ENCODE measurements at regions not wholly inside any gene's neighbourhood (a gene's known extent, or its start where the extent isn't known, plus 50 kb on each side); places are given as distances from the start of the nearest gene placed in this dataset.

DNA sequence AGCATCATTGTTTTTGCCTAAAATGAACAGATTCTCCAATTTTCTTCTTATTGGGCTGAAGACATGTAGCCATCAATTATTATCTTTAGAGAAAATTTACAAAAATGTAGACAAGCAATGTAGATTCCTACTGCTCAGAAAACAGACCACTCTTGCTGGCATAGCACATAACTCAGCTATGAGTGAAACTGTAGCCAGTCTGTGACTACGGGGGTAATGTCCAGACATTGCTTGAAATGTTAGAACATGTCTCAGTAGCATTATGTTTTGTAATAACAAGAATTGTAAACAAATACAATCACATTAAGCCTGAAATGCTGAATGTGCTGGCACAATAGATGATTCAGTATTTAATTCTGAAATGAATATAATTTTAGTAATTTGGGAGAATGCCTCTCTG lies 265.7 kb upstream of the KCNJ16 start:
- Mint-ChIP-seq H3K27me3 (no peaks in the 10 kb centered on the region), H3K9me3 (no peaks in the 10 kb centered on the region), H3K4me1 (no peaks in the 10 kb centered on the region), H3K27ac (no peak overlapping the region), H3K36me3 (no peaks in the 10 kb centered on the region), H3K4me3 (no peak overlapping the region)
- ATAC-seq, result no peak

DNA sequence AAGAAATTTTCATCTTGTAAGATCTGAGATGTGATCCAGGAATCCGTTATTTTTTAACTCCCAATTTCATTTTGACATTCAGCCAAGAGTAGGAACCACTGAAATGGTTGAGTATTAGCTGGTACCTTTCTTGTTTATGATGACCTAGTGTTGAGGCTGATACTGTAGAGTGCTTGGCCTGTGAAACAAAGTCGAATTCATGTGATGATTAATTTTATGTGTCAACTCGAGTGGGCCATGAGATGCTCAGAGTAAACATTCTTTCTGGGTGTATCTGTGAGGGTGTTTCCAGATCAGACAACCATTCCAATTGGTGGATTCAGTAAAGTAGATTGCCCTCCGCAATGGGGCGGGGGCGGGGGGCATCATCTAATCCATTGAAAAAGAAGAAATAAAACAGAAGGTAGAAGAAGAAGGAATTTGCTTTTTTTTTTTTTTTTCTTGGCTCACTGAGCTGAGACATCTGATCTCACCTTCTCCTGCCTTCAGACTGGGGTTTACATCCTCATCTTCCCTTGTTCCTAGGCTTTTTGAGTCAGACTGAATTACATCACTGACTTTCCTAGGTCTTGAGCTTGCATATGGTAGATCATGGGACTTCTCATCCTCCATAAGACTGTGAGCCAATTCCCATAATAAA lies 264.6 kb upstream of the KCNJ16 start:
- no peaks in the 10 kb centered on the region for H3K36me3 Mint-ChIP-seq
- no peaks in the 10 kb centered on the region for H3K4me1 Mint-ChIP-seq
- H3K27ac Mint-ChIP-seq, result no peak overlapping the region
- ATAC-seq, result no peak
- H3K4me3 Mint-ChIP-seq, result no peak overlapping the region
- H3K9me3 Mint-ChIP-seq, result no peaks in the 10 kb centered on the region
- H3K27me3 Mint-ChIP-seq, result no peaks in the 10 kb centered on the region

DNA sequence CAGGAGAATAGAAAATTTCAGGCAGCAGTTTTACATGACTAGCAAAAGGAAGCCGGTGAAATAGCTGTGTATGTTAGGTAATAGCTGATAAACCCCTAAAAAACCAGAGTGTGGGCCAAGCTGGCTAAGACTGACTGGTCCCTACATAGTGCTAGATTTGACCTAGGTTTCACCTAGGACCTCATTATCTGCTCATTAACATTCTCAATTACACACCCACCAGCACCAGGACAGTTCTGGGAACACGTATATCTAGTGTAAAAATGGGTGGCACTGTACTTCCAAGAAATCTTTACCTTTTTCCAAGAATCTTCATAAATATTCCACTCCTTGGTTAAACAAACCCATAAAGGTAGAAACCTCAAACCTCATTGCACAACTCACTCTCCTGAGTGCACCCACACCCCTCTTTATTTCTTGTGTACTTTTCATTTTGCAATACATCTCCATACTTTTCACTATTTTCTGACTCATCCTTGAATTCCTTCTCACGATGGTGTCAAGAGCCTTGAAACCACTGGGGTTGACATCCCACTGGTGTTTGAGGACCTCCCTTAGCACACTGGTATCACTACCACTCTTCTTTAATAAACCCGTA lies 262.7 kb upstream of the KCNJ16 start:
- ATAC-seq, result no peak
- H3K36me3 Mint-ChIP-seq, result no peaks in the 10 kb centered on the region
- H3K4me3 Mint-ChIP-seq, result no peak overlapping the region
- H3K9me3 Mint-ChIP-seq, result no peaks in the 10 kb centered on the region
- H3K27ac Mint-ChIP-seq, result no peak overlapping the region
- no peaks in the 10 kb centered on the region for H3K4me1 Mint-ChIP-seq
- H3K27me3 Mint-ChIP-seq, result no peaks in the 10 kb centered on the region

DNA sequence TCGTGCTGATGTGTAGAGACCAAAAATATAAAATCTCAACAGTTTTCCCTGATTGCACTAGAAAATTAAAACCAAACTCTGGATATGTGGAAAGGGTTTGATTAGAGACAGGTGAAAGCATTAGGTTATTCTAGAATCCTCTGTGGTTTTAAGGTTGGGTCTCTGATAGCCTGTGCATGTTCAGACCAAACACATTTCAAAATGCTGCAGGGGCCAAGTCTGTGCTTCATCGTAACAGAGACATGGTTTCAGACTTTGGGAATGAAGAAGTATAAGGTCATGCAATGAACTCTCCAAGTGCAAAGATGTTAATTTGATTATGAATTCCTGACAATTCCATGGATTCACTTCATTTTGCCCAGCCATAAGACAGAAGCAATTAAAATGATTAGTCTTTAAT lies 261.0 kb upstream of the KCNJ16 start:
- no peak overlapping the region for H3K27ac Mint-ChIP-seq
- no peaks in the 10 kb centered on the region for H3K27me3 Mint-ChIP-seq
- no peak overlapping the region for H3K4me3 Mint-ChIP-seq
- H3K4me1 Mint-ChIP-seq, result no peaks in the 10 kb centered on the region
- no peaks in the 10 kb centered on the region for H3K9me3 Mint-ChIP-seq
- ATAC-seq, result no peak
- H3K36me3 Mint-ChIP-seq, result no peaks in the 10 kb centered on the region

DNA sequence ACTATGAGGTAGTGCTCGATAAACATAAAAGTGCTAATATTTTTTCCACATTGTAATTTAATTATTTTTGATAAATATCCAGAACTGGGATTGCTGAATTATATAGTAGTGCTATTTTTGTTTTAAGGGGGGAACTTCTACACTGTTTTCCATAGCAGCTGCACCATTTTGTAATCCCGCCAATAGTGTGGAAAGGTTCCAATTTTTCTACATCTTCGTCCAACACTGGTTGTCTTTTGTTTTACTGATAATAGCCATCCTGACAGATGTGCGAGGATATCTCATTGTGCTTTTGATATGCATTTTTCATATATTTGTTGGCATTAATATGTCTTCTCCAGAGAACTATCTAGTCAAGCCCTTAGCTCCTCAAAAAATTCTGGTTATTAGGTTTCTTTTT lies 259.6 kb upstream of the KCNJ16 start:
- Mint-ChIP-seq H3K36me3 (no peaks in the 10 kb centered on the region), H3K27ac (no peak overlapping the region), H3K4me3 (no peak overlapping the region), H3K4me1 (no peaks in the 10 kb centered on the region), H3K27me3 (no peaks in the 10 kb centered on the region), H3K9me3 (no peaks in the 10 kb centered on the region)
- ATAC-seq, result no peak

DNA sequence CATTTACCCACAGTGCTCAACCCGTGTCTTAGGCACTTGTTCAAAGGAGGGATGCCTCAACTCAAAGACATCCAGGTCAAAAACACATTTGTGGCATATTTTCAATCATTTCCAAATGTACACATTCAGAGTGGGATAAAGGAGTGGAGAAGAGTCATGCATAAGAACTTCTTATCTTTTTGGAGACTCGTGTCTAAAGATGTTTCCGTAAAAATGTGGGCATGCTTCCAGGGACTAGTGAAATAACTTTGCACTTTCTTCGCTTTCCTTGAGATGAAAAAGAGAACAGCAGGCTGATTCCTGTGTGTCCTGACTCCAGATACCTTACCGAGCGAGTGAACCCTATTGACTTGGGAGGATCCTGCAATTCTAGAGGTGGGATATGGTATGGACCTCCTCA lies 256.6 kb upstream of the KCNJ16 start:
- no peak overlapping the region for H3K27ac Mint-ChIP-seq
- no peak overlapping the region for H3K4me3 Mint-ChIP-seq
- H3K4me1 Mint-ChIP-seq, result no peaks in the 10 kb centered on the region
- no peak for ATAC-seq
- no peaks in the 10 kb centered on the region for H3K9me3 Mint-ChIP-seq
- no peaks in the 10 kb centered on the region for H3K27me3 Mint-ChIP-seq
- H3K36me3 Mint-ChIP-seq, result no peaks in the 10 kb centered on the region

DNA sequence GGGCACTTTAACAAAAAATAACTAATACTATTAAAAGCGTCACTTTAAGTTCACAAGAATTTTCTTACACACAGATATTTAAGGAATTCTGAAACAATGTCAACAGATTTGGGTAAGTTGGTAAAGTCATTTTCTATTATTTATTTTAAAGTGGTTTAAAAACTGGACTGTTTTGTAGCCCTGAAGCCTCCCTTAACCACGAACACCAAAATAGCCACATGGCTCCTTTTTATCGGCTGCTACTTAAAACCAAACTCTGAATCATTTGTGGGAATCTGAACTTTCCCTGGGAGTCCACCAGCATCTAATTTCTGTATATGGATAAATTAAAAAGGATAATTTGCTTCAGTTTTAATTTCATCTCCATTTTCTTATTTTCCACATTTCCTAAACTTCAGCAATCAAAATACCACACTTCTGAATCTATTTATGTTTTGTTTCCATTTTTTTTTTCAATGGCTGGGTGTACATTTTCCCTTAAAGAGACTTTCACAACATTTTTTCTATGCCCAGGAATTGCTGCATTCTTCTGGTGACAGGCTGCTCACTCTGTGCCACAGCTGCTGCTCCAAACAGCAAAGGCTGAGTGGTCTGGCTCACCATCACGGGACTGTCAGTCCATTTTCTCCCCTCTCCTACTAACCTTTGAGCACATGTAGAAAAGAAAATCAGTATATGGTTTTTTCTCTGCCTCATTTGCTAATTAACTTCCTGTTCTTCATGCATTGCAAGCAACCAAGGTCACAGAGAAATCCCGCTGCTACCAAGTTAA lies 255.5 kb upstream of the KCNJ16 start:
- no peak overlapping the region for H3K4me3 Mint-ChIP-seq
- H3K27me3 Mint-ChIP-seq, result no peaks in the 10 kb centered on the region
- H3K4me1 Mint-ChIP-seq, result no peaks in the 10 kb centered on the region
- H3K27ac Mint-ChIP-seq, result no peak overlapping the region
- H3K36me3 Mint-ChIP-seq, result no peaks in the 10 kb centered on the region
- no peaks in the 10 kb centered on the region for H3K9me3 Mint-ChIP-seq
- no peak for ATAC-seq

DNA sequence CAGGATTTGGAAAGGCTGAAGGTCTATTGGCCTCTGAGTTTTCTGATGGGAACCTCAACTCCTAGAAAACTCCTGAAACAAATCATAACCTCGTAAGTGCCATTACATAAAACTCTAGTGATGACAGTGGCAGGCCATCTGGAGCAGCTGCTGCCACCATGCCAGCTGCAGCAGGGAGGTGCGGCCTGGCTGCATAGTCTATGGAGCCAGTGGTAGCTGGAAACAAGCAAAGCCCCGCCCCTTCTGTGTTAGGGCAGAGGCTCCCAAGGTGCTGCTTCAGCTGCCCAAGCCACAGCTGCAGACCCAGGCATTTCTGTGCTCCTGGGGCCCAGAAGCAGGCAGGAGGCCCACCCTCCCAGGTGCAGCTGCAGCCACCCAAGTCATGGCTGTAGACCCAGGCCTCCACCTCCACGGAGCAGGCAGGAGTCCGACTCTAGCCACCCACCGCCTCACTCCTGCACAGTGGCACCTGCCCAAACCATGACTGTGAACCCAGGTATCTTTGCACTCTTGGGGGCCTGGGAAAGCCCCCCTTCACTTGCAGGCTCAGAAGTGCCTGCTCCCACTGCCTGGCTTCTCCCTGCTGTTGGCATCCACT lies 254.1 kb upstream of the KCNJ16 start:
- H3K4me1 Mint-ChIP-seq, result no peaks in the 10 kb centered on the region
- H3K36me3 Mint-ChIP-seq, result no peaks in the 10 kb centered on the region
- no peak overlapping the region for H3K27ac Mint-ChIP-seq
- peaks cover 3% of the 10 kb centered on the region for H3K9me3 Mint-ChIP-seq
- no peak overlapping the region for H3K4me3 Mint-ChIP-seq
- no peak for ATAC-seq
- no peaks in the 10 kb centered on the region for H3K27me3 Mint-ChIP-seq

DNA sequence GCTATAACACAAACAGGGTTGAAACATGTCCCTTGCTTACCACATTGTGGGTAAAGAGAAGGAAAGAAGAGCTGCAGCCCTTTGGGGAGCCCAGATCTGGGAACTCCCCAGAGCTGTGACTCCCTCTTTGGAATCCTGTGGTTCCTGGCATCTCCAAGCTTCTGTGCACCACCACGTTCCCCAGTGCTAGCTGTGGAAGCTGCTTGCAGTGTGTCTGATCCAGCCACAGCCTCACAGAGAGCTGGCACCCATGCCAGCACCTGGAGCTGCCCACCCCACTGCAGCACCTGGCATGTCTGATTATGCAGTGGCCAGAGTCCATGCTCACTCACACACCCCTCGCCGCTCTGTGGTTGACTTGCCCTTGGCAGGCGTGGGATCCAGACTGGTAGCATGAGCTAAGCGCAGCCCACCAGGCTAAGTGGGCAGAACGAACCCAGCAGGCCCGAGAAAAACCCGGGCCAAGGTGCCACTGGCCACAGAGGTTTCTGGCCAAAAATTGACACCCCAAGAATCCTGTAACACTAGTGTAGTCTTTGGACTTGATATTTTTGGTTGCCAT lies 252.6 kb upstream of the KCNJ16 start:
- Mint-ChIP-seq H3K27ac (no peak overlapping the region), H3K4me1 (no peaks in the 10 kb centered on the region), H3K27me3 (no peaks in the 10 kb centered on the region), H3K9me3 (peaks cover 6% of the 10 kb centered on the region), H3K4me3 (no peak overlapping the region), H3K36me3 (no peaks in the 10 kb centered on the region)
- ATAC-seq, result no peak

DNA sequence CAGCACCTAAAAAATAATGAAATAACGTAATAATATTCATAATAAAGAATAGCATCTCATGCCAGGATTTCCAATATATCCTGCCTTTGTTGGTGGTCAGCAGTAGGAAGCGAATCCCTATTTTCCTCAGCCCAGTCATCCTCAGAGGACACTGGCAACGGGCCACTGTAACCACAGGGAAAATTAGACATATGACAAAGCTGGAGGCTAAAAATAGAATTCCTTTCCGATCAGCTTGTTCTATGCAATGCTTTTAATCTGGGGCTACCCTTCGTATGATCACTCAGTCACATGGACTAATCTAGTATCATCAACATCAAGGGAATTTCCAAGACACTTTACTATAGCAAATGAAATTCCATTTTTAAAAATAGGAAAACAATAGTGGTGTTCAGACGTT lies 246.9 kb upstream of the KCNJ16 start:
- no peak for ATAC-seq
- peaks cover 10% of the 10 kb centered on the region for H3K9me3 Mint-ChIP-seq

DNA sequence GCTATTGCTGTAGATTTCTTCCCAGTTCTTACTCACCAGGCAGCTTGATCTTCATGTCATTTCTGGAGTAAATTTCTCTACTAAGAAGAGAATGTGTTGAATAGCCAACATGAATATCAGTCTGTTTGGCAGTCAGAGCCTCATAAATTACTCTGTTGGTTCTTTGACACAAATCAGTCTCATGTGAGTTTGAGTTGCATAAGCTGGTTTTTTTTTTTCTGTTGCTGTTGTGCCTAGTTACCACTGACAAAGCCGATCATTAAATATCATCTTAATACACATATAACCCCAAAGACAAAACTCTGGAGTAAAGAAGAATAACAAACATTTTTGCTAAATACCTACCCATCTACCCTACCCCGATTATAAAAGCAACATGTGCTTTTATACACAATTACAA lies 240.5 kb upstream of the KCNJ16 start:
- Mint-ChIP-seq H3K36me3 (no peaks in the 10 kb centered on the region), H3K4me3 (no peak overlapping the region), H3K4me1 (no peaks in the 10 kb centered on the region), H3K27ac (no peak overlapping the region), H3K27me3 (no peaks in the 10 kb centered on the region), H3K9me3 (peaks cover 6% of the 10 kb centered on the region)
- ATAC-seq, result no peak

More for the DNA sequence above, 246.9 kb upstream of the KCNJ16 start:
- Mint-ChIP-seq H3K36me3 (no peaks in the 10 kb centered on the region), H3K4me1 (no peaks in the 10 kb centered on the region), H3K27ac (no peak overlapping the region), H3K27me3 (no peaks in the 10 kb centered on the region), H3K4me3 (no peak overlapping the region)

DNA sequence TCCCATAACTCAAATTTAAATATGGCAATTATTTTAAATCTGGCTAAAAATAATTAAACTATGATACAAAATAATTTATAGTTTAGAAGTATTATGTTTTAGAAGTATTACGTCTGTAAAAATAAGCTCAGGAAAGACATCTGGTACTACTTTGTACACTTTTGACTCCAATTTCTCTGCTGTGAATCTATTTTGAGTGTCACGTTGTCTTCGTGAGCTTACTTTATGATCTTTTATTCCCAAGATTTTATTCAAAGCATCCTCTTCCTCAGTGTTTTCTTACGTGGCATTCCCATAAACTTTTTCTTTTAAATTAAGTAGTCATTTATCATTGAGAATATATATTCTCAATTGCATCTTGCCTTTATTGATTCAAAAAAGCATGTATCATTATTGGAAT lies 223.3 kb upstream of the KCNJ16 start:
- H3K4me1 Mint-ChIP-seq, result no peaks in the 10 kb centered on the region
- no peak overlapping the region for H3K4me3 Mint-ChIP-seq
- H3K9me3 Mint-ChIP-seq, result peaks cover 5% of the 10 kb centered on the region
- no peaks in the 10 kb centered on the region for H3K27me3 Mint-ChIP-seq
- no peaks in the 10 kb centered on the region for H3K36me3 Mint-ChIP-seq
- H3K27ac Mint-ChIP-seq, result no peak overlapping the region
- ATAC-seq, result no peak

DNA sequence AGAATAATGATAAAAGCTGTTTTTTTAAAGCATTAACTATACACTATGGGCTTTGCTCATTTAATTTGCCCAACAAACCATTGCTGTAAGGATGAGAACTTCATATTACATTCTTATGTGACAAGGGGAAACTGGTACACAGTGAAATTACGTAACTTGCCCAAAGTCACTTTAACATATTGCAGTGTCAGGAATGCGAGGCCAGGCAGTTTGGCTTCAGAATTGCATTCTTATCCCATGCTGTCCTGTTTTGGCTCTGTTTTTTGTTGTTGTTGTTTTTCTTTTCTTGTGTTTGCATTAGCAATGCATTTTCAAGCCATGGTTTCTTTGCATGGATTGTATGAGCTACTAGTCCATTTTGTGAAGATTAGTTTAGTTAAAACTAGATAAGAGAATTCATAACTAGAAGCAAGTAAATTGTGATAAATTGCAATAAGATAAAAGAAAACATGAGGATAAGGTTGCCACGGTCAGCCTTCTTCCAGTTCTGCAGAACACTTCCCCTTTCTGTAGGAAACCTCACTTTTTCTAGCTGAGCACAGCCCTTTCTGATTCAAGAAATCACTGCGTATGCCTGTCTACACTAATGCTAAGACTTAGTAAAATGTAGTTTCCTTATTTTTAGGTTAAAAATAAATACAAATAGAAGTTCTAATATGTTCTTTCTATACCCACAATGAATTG lies 221.3 kb upstream of the KCNJ16 start:
- no peaks in the 10 kb centered on the region for H3K36me3 Mint-ChIP-seq
- no peak for ATAC-seq

DNA sequence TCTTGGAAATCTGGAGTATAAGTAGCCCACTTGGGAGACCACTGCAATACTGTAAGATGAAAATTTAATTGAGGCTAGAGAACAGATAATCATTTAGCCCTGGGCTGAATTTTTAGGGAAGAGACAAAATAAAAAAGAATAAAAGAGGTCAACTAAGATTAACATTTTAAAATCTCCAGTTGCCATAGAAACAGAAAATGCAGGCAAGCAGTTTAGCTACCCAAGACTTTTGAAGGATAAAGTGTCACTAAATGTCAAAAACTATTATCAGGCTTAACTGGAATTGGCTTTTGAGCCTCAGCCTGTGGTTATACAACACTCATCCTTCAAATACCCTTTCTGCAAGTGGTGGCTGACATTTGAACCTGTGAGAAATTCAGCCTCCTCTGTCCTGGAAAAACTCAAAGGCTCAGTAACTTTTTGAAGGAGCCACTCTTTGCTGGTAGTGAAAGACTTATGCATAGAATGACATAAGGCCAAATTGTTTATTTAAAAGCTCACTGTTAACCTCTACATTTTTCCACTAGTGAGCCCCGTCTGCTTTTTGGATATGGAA lies 220.7 kb upstream of the KCNJ16 start:
- peaks cover 10% of the 10 kb centered on the region for H3K9me3 Mint-ChIP-seq
- no peak overlapping the region for H3K27ac Mint-ChIP-seq
- no peaks in the 10 kb centered on the region for H3K36me3 Mint-ChIP-seq
- no peak overlapping the region for H3K4me3 Mint-ChIP-seq
- no peaks in the 10 kb centered on the region for H3K27me3 Mint-ChIP-seq
- no peak for ATAC-seq
- no peaks in the 10 kb centered on the region for H3K4me1 Mint-ChIP-seq

More for the DNA sequence above, 221.3 kb upstream of the KCNJ16 start:
- no peak overlapping the region for H3K4me3 Mint-ChIP-seq
- H3K9me3 Mint-ChIP-seq, result peaks cover 8% of the 10 kb centered on the region
- no peaks in the 10 kb centered on the region for H3K4me1 Mint-ChIP-seq
- no peak overlapping the region for H3K27ac Mint-ChIP-seq
- no peaks in the 10 kb centered on the region for H3K27me3 Mint-ChIP-seq

DNA sequence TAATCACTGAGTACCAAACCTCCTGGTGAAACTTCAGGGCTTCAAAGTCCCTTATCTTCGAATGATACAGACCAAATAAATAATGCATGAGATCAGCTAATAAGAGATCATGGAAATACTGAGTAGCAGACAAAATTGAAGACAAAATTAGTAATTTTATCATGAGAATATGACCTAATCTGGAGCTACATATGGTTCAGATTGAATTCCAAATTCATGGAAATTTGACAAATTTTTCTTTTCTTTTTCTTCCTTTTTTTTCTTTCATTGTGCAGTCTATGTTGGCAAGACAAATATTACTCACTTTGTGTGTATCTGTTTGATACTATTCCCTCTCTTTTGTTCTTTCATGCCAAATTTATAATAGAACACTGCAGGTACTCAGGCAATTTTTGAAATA lies 218.1 kb upstream of the KCNJ16 start:
- no peaks in the 10 kb centered on the region for H3K4me1 Mint-ChIP-seq
- no peak for ATAC-seq
- no peak overlapping the region for H3K4me3 Mint-ChIP-seq
- H3K36me3 Mint-ChIP-seq, result no peaks in the 10 kb centered on the region
- peaks cover 9% of the 10 kb centered on the region for H3K9me3 Mint-ChIP-seq
- H3K27ac Mint-ChIP-seq, result no peak overlapping the region
- no peaks in the 10 kb centered on the region for H3K27me3 Mint-ChIP-seq
